GM12874 (cell line): ENCODE measurements at regions not wholly inside any gene's neighbourhood (a gene's known extent, or its start where the extent isn't known, plus 50 kb on each side); places are given as distances from the start of the nearest gene placed in this dataset.

Experiments used
- CTCF ChIP-seq: IDR thresholded peaks from 2 replicates; pipeline ENCODE4 v1.5.1; 2011; ENCODE audit warnings: low read depth, mild to moderate bottlenecking, control low read depth, low read length, moderate library complexity; ENCODE audit not compliant: insufficient read depth

GRCh38 chr2:18465979-18466378 lies 94.5 kb downstream of the RDH14 start:
- no peak for TF ChIP-seq CTCF

GRCh38 chr2:18464913-18465312 lies 95.5 kb downstream of the RDH14 start:
- TF ChIP-seq CTCF: no peak

GRCh38 chr2:18456026-18456425 lies 104.4 kb downstream of the RDH14 start:
- TF ChIP-seq CTCF: no peak

- no peak for TF ChIP-seq CTCF
These were observed 105.1 kb downstream of the RDH14 start for GRCh38 chr2:18455236-18455862.

GRCh38 chr2:18454692-18455235 lies 105.7 kb downstream of the RDH14 start:
- no peak for TF ChIP-seq CTCF

GRCh38 chr2:18446715-18447114 lies 113.7 kb downstream of the RDH14 start:
- no peak for TF ChIP-seq CTCF

- TF ChIP-seq CTCF: no peak
These were observed 114.8 kb downstream of the RDH14 start for GRCh38 chr2:18445433-18446320.
